Ovary (tissue), 7 donors: ENCODE measurements at regions not wholly inside any gene's neighbourhood (a gene's known extent, or its start where the extent isn't known, plus 50 kb on each side); places are given as distances from the start of the nearest gene placed in this dataset.

Source experiments
- DNase-seq, 5 donors: peaks; one replicate each; pipeline ENCODE4 v3.0.0-alpha.2; 2019 to 2020
- H3K27ac ChIP-seq, 2 donors: fragments of 200-600 bp; one replicate each; pipeline versions ENCODE4 v1.5.1 to v1.8.0; 2019 to 2022
- H3K27me3 ChIP-seq: fragments of 200-600 bp; one replicate; pipeline ENCODE4 v1.8.0; 2022
- H3K36me3 ChIP-seq: fragments of 200-600 bp; sonication (generic); one replicate; pipeline ENCODE4 v1.5.1; 2019
- H3K4me1 ChIP-seq: one replicate; pipeline ENCODE4 v1.8.1; 2013; ENCODE audit warnings: mild to moderate bottlenecking, moderate library complexity; ENCODE audit not compliant: insufficient read depth
- H3K4me3 ChIP-seq: fragments of 200-600 bp; sonication (generic); one replicate; pipeline ENCODE4 v1.5.1; 2017
- H3K9me3 ChIP-seq, 2 donors: fragments of 200-600 bp in 1 of 2; sonication (generic) in 1 of 2; one replicate each; pipeline versions ENCODE4 v1.5.1 to v1.8.1; 2013 to 2019; ENCODE audit warnings: mild to moderate bottlenecking in 1 of 2, moderate library complexity in 1 of 2
- EP300 ChIP-seq: sonication (generic); formaldehyde crosslinking; IDR thresholded peaks from one replicate; pipeline ENCODE4 v1.6.1; 2017; ENCODE audit warnings: antibody characterized with exemption
- POLR2A ChIP-seq: fragments of 450-650 bp; IDR thresholded peaks from one replicate; pipeline ENCODE4 v1.6.1; 2017; ENCODE audit warnings: antibody characterized with exemption, mild to moderate bottlenecking, moderate library complexity
- WGBS, 3 donors: extraction: QIAGEN DNeasy Blood & Tissue Kit in 1 of 3; methylation state at CpG; one replicate each; pipeline versions ENCODE4 v1.1.5 to v1.1.7; 2013 to 2017; 5-methylcytosine and 5-hydroxymethylcytosine counted together
- intact Hi-C, 4 donors: fragments of 100-400 bp; cut with DNase I; formaldehyde crosslinking; loops; one replicate each; pipeline versions ENCODE4 v1.11.0 to v1.15.1; 2022 to 2023
- TF ChIP-seq, protein P1 (sequence below), 3 donors: fragments of 450-650 bp in 2 of 3; fragments of 200-600 bp in 1 of 3; IDR thresholded peaks; one replicate each; pipeline versions ENCODE4 v1.5.1 to v1.8.0; 2016 to 2022; ENCODE audit warnings: antibody characterized with exemption in 3 of 3, mild to moderate bottlenecking in 1 of 3
- donor health status: DM: no; HTN: no; CAD: no; lungs with moderate emphysema.
- donor health status: DM: no; HTN: no; CAD: no.
- donor health status: Bipolar disorder and iron deficiency.
- donor health status: DM: no; HTN: no; CAD: no.
- donor health status: DM: yes; HTN: yes; CAD: no.

DNA sequence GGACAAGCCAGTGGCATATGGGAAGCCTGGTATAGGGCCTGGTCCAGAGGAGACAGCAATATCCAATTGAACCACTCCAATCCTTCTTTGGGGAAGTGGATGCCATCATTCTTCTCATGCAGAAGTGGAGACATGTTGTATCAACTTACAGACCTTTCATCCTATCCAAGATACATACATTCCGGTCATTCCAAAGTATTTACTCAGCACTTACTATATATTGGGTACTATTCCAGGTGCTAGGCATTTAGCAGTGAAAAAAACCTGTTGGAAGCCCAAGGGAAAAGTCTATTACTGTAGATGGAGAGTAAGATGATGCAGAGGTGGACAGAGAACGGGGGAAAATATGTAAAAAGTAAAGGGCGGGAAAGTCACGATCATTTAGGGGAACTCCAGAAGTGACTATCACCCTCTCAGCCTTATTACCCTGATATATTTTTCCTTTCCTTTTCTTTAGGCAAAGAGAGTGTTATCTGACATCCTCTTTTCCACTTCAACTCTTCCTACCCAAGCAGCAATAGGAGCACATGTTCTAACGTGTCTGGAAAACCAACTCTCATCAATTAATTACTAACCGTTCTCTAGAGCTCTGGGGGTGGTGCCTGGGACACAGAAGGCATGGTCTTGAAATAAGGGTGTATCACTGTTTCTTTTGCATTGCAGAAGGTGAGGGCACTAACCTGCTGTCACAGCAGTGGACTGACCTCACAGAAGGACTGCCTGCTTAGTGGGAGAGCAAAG is 210.1 kb upstream of the MAF start:
- H3K9me3 ChIP-seq = no peaks in the 10 kb centered on the region
- intact Hi-C loops = no loop called here
- H3K4me1 ChIP-seq = no peaks in the 10 kb centered on the region
- whole genome bisulfite sequencing, 3 donors = 72 to 92% (median 77%) methylated on average over 6 of the region's 6 CpGs
- TF ChIP-seq POLR2A = no peak
- TF ChIP-seq, protein P1, sequence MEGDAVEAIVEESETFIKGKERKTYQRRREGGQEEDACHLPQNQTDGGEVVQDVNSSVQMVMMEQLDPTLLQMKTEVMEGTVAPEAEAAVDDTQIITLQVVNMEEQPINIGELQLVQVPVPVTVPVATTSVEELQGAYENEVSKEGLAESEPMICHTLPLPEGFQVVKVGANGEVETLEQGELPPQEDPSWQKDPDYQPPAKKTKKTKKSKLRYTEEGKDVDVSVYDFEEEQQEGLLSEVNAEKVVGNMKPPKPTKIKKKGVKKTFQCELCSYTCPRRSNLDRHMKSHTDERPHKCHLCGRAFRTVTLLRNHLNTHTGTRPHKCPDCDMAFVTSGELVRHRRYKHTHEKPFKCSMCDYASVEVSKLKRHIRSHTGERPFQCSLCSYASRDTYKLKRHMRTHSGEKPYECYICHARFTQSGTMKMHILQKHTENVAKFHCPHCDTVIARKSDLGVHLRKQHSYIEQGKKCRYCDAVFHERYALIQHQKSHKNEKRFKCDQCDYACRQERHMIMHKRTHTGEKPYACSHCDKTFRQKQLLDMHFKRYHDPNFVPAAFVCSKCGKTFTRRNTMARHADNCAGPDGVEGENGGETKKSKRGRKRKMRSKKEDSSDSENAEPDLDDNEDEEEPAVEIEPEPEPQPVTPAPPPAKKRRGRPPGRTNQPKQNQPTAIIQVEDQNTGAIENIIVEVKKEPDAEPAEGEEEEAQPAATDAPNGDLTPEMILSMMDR (IDR thresholded peaks at IDR 0.05) = no peak
- TF ChIP-seq EP300 = no peak
- no peaks in the 10 kb centered on the region for H3K27me3 ChIP-seq
- no peaks in the 10 kb centered on the region for H3K36me3 ChIP-seq
- H3K4me3 ChIP-seq = no peak overlapping the region
- DNase-seq = no peak
- no peak overlapping the region for H3K27ac ChIP-seq

DNA sequence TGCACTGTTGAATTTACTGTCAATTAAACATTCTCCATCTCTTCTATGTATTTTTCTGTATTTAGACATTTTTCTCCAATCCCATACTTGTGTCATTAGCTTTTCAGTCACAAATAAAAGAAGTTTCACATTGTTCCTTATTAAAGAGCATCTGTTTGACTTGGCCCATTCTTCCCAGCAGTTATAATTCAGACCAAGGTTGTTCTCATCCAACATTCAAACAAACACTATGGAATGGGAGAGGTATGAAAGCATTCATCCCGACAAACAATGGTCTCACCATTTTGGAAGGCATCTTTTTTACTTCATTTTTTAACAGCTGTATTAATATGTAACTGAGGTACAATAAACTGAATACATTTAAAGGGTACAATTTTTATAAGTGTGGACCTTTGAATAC is 208.8 kb upstream of the MAF start:
- no peaks in the 10 kb centered on the region for H3K4me1 ChIP-seq
- TF ChIP-seq, protein P1 (IDR thresholded peaks at IDR 0.05) = no peak
- TF ChIP-seq EP300 = no peak
- no peaks in the 10 kb centered on the region for H3K36me3 ChIP-seq
- H3K27ac ChIP-seq = no peak overlapping the region
- intact Hi-C loops = no loop called here
- H3K4me3 ChIP-seq = no peak overlapping the region
- H3K27me3 ChIP-seq = no peaks in the 10 kb centered on the region
- DNase-seq = no peak
- whole genome bisulfite sequencing, 3 donors = 74 to 93% (median 88%) methylated on average over 1 of the region's 1 CpG
- H3K9me3 ChIP-seq = no peaks in the 10 kb centered on the region

GRCh38 chr16:79808731-79809130 is 208.2 kb upstream of the MAF start:
- TF ChIP-seq POLR2A (no peak), EP300 (no peak)
- TF ChIP-seq, protein P1 (IDR thresholded peaks at IDR 0.05) = no peak
- intact Hi-C loops = no loop called here
- DNase-seq = no peak
- H3K9me3 ChIP-seq = no peaks in the 10 kb centered on the region
- WGBS, 3 donors = 79 to 85% (median 81%) methylated on average over 3 of the region's 3 CpGs
- no peaks in the 10 kb centered on the region for H3K27me3 ChIP-seq
- no peaks in the 10 kb centered on the region for H3K36me3 ChIP-seq
- no peak overlapping the region for H3K4me3 ChIP-seq
- no peaks in the 10 kb centered on the region for H3K4me1 ChIP-seq
- no peak overlapping the region for H3K27ac ChIP-seq

GRCh38 chr16:79806757-79807156 is 206.2 kb upstream of the MAF start:
- Histone ChIP-seq H3K4me1 (no peaks in the 10 kb centered on the region), H3K36me3 (no peaks in the 10 kb centered on the region), H3K4me3 (no peak overlapping the region), H3K27me3 (no peaks in the 10 kb centered on the region), H3K9me3 (no peaks in the 10 kb centered on the region), H3K27ac (no peak overlapping the region)
- intact Hi-C loops = no loop called here
- no peak for DNase-seq
- WGBS, 3 donors = 73 to 85% (median 84%) methylated on average over 4 of the region's 4 CpGs
- TF ChIP-seq, protein P1 (IDR thresholded peaks at IDR 0.05) = no peak
- TF ChIP-seq POLR2A (no peak), EP300 (no peak)
